Ramos (cell line): ENCODE measurements at regions not wholly inside any gene's neighbourhood (a gene's known extent, or its start where the extent isn't known, plus 50 kb on each side); places are given as distances from the start of the nearest gene placed in this dataset.
"Not testable (repeated sequence)": the region's sequence is repeated elsewhere in the genome, so short reads cannot be mapped to it uniquely, and the experiment has no call there.

Experiments used
- in situ Hi-C: fragments of 300-500 bp; cut with MboI; formaldehyde crosslinking; loops from one replicate; pipeline ENCODE4 v1.14.3; 2022; ENCODE audit warnings: low sequenced_read_pairs; ENCODE audit not compliant: unreplicated experiment

- in situ Hi-C loops = no loop called here
Observed at GRCh38 chr3:177604181-177604580, 406.9 kb upstream of the TBL1XR1 start.

DNA sequence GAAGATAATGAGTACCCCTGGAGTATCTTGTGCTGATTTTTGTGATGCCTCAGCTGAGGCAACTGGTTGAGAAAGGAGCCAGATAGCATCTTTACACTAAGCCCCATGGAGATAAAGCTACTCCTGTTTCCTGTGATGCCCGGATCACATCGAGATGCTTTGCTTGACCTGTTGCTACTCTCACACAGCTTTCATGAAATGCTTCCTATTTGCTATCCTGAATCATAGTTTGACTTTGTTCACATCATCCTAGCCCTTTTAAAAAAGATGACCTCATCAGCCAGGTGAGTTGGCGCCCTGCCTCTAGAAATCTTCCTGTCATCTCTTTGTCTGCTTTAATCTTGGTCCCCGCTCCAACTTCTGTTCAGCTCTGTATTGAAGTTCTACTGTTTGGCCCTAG is 409.6 kb upstream of the TBL1XR1 start:
- in situ Hi-C loops = no loop called here

- in situ Hi-C loops = no loop called here
Observed at GRCh38 chr3:177607589-177607988, 410.3 kb upstream of the TBL1XR1 start.

- in situ Hi-C loops = no loop called here
Observed at GRCh38 chr3:177608443-177608842, 411.2 kb upstream of the TBL1XR1 start.

DNA sequence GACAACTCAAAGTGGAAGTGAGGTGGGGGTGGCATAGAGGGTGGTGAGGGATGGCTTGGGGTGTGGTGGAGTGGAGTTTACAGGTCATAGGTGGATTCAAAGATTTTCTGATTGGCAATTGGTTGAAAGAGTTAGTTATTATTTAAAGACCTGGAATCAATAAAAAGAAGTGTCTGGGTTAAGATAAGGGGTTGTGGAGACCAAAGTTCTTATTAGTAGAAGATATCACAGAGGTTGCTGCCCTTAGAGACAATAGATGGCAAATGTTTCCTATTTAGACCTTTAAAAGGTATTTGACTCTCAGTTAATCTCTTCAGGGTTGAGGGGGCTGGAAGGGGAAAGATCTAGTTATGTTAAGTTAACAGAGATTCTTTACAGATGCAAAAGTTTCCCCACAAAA is 412.3 kb upstream of the TBL1XR1 start:
- in situ Hi-C loops = no loop called here

DNA sequence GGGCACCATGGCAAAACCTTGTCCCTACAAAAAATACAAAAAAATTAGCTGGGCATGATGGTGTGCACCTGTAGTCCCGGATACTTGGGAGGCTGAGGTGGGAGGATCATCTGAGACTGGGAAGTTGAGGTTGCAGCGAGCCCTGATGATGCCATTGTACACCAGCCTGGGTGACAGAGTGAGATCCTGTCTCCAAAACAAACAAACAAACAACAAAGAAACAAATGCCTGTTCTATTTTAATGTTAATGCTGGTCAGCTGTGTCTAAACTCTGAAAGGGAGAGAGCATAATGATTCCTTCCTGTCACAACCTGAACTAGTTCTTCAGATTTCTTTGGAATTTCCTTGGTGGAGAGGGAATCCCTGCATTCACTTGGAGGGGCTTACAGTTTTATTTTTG is 413.0 kb upstream of the TBL1XR1 start:
- in situ Hi-C loops = no loop called here

DNA sequence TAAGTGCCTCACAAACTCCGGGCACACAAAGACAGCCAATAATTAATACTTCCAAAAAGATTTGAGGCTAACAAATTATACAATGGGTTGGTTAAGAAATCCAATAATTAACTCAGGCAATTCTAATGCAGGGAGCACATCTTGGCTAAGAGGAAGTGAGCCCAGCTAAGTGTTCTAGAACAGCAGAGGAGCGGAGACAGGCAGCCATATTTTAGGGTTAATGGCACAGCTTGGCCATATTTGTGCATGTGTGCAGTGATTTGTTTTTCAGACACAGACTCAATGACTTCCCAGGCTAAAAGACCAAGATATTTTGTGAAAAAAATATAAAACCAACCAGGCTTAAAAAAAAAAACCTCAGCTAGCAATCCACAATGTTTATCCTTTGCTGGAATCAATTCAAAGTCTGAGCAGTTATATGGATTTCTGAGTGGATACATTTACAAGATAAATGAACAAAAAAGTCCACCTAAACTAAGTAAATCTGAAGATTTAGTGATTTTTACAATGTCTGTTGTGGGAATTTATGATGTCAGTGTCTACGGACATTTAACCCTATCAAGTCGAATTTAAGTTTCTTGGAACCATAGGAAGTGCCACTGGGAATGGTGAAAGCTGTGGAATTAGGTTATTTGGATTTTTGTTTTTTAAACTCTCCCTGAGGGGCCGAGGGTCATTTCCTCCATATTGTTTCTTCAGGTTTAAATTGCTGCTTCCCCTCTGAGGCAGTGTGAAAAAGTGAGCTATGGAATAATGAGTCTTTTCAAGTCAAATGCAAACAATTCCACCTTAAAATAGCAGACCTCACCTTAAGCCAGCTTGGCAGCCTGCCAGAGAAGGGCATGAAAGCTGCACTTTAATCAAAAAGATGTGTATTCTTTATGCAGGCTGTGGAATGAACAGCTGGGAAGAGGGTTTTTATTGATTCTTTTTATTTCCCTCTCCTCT is 413.7 kb upstream of the TBL1XR1 start:
- in situ Hi-C loops = no loop called here

DNA sequence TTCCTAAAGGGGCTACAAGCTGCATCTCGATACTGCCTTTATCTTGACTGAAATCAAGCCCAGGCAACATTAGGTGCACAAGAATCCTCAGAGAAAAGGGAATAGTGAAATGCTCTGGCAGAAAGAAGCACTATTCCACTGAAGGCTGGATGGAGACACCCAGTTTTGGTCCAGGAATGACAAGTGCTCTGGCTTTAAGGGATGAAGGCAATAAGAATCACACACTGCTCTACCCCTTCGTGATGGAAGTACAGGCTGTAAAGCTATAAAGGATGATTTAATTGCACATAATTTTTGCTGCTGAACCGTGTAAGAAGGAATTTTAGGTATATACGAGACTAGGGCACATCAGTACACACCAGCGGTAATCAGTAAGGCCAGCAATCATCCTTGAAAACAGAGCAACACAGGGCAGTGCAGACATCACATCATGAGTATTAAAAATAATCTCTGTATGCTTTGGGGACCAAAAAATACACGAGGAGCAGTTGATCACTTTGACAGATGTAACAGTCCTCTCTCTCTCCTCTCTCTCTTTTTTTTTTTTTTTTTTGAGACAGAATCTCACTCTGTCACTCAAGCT is 414.6 kb upstream of the TBL1XR1 start:
- in situ Hi-C loops = no loop called here

GRCh38 chr3:177613901-177614300 is 416.6 kb upstream of the TBL1XR1 start:
- in situ Hi-C loops = no loop called here

DNA sequence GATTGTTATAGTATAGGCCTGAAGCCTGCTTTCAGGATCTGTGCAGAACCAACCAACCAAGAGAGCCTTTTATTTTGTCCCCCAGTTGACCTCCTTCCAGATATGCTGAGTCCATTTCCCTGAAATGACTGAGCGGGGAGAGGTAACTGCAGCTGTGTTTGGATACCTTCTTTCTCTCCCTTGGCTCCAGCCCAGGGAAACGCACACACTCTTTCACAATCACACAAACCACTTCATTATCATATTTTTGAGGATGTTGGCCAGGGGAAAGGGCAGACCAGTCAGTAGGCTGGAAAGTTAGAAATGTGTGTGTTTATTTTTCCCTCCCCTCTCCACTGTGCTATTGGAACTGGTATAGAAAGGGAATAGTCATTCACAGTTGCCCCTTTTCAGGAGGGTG is 417.7 kb upstream of the TBL1XR1 start:
- in situ Hi-C loops = no loop called here

GRCh38 chr3:177618873-177619733 is 421.8 kb upstream of the TBL1XR1 start:
- in situ Hi-C loops = no loop called here

GRCh38 chr3:177620073-177620472 is 422.8 kb upstream of the TBL1XR1 start:
- in situ Hi-C loops = no loop called here

DNA sequence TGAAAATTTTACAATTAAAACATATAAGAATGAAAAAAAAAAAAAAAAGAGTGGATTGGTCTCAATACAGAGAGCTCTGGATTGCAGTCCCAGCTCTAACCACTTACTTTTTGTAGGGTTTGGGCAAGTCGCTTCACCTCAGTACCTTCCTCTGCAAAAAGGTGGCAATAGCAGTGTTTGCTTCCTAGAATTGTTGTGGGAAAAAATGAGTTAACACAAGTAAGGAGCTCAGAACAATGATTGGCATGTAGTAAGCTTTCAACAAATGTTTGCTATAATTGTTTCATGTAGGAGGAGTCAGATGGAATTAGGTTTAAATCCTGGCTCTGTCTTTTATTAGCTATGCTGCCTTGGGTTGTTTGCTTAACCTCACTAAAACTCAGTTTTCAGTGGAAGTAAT is 425.2 kb upstream of the TBL1XR1 start:
- in situ Hi-C loops = no loop called here

GRCh38 chr3:177622982-177623617 is 425.8 kb upstream of the TBL1XR1 start:
- in situ Hi-C loops = no loop called here

DNA sequence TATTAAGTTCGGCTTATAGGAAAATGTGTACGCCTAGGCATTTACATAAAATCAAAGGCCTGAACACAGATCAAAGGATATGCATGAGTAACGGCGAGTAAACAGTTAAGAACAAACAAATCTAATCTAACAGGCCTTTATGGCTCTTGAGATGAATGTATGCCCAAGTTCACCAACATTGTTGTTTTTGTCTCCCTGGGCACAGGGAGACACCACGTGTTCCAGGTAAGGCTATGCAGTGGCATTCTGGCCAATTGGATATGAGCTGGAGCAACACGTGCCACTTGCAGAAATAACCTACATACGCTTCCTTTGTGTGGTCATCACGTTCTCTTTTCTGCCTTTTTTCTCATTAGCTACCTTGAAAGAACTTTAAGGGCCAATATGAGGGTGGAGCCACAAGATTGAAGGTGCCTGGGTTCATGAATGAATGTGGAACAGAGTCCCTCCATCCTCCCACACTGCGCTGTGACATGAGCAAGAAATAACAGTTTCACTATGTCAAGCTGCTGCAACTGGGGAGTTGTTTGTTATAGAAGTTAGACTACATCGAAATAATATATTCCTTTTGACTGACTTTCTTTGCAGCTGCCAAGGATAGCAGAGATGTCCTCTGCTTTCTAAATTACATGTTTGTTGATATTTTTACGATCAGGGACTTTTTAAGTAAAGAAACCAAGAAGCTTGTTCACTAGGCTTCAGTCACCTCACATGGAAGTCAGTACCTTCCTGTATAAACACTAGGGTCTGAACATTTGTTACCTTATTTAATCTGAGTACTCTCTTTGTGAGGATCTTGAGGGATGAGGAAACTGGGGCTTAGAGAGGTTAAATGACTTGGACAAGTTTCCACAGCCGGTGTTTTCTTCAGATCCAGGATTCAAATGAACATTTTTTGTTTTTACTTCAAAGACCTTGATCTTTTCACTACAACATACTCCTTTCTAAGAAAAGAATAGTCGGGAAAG is 427.5 kb upstream of the TBL1XR1 start:
- in situ Hi-C loops = no loop called here

- in situ Hi-C loops = no loop called here
Observed at GRCh38 chr3:177626045-177626444, 428.8 kb upstream of the TBL1XR1 start.

DNA sequence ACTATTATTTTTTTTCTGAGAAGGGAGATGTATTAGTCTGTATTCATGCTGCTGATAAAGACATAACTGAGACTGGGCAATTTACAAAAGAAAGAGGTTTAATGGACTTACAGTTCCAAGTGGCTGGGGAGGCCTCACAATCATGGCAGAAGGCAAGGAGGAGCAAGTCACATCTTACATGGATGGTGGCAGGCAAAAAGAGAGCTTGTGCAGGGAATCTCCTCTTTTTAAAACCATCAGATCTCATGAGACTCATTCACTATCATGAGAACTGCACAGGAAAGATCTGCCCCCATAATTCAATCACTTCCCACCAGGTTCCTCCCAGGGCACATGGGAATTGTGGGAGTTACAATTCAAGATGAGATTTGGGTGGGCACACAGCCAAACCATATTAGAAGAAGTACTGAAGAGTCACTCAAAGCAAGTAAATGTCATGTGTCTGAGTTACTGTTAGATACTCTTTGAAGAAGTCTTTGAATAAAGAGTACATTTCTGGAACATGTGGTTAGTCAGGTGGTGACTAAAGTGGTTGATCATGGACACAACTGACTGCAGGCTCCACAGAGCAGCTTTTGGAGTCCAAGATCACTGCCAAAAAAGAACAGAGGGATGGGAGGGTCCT is 430.9 kb upstream of the TBL1XR1 start:
- in situ Hi-C loops = not testable (repeated sequence)

DNA sequence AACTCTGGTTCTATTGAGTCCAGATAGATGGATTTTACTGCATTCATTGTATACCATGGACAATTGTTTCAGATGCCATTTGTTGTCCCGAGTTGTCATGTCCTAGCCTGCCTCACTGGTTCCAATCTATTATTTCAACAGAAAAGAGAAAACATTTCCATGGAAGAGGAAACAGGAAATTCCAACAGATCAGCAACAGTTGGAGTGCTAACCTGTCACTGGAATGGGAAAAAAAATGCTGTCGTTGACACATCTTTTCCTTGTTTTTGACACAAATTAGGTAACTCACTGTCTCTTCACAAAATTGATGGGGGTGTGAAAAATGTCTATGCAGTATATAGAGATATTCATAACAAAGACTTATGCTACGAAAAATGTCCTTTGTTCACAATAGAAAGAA is 432.0 kb upstream of the TBL1XR1 start:
- in situ Hi-C loops = no loop called here

DNA sequence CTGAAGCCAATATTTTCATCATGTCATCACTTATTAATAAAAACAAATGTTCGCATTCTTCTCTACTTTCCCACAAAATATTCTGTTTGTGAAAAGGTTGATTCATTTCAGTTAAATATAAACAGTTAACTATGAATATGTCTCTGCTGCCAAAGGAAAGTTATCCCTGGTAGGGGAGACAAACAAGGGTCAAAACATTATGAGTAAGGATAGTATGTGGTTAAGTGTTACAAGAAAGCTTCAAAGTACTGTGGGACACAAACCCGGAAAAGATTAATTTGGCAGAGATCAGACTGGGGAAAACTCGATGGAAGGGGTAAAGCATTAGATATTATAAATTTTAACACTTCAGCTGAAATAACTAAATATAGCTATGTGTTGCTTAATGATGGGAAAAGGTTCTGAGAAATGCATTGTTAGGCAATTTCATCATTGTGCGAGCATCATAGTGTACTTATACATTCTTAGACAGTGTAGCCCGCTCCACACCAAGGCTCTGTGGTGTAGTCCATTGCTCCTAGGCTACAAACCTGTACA is 436.5 kb upstream of the TBL1XR1 start:
- in situ Hi-C loops = no loop called here
